ENCODE measurements at regions not wholly inside any gene's neighbourhood (a gene's known extent, or its start where the extent isn't known, plus 50 kb on each side); places are given as distances from the start of the nearest gene placed in this dataset.

DNA sequence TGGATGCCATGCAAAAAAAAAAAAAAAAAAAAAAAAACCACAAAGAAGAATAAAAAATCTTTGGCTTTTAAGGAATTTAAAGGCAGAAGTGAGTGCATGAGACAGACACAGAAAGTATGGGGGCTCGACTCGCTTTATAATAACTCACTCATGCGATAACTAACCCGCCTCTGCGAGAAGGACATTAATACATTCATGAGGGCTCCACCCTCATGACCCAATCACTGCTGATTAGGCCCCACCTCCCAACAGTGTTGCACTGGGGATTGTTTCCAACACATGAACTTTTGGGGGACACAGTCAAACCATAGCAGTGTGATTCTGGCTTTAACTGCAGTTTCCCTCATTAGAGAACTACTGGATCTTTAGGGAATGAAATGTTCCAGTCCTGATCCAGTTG lies 78.1 kb downstream of the QDPR start:
- TF ChIP-seq TAF1 (IDR thresholded peaks at IDR 0.05; ENCODE audit: low read depth, low read length) (no peak), POLR2A (IDR thresholded peaks at IDR 0.05; ENCODE audit: low read depth, low read length) (no peak), POLR2AphosphoS5 (IDR thresholded peaks at IDR 0.05; ENCODE audit: low read depth, low read length) (no peak), PAX5 (IDR thresholded peaks at IDR 0.05; ENCODE audit: insufficient read depth, low read length, severe bottlenecking) (no peak), POU2F2 (IDR thresholded peaks at IDR 0.05; ENCODE audit: low read depth, low read length) (no peak), SPI1 (IDR thresholded peaks at IDR 0.05; ENCODE audit: low read depth, low read length) (no peak)
